Calu3 (cell line): ENCODE measurements at regions not wholly inside any gene's neighbourhood (a gene's known extent, or its start where the extent isn't known, plus 50 kb on each side); places are given as distances from the start of the nearest gene placed in this dataset.

Experiments
- BruUV-seq: library from RNA; stranded (reverse); fragments of 400-500 nt; replicated peaks from 2 replicates; lab custom pipeline; 2021; lab: Mats Ljungman, UMichigan
- CTCF ChIA-PET: fragments of 300-600 bp; sonication (Branson Sonifier 250); formaldehyde crosslinking; loops from one replicate; lab custom pipeline; 2022; ENCODE audit warnings: antibody characterized with exemption; lab: Charles Lee
- DNase-seq: peaks from one replicate; pipeline ENCODE4 v3.0.0; 2022
- H3K27ac Mint-ChIP-seq: one replicate; pipeline ENCODE4 v1.8.0; 2022; ENCODE audit warnings: mixed read lengths; ENCODE audit not compliant: unreplicated experiment
- H3K27me3 Mint-ChIP-seq: one replicate; pipeline ENCODE4 v1.8.0; 2022; ENCODE audit warnings: mixed read lengths; ENCODE audit not compliant: unreplicated experiment
- H3K36me3 Mint-ChIP-seq: one replicate; pipeline ENCODE4 v1.8.0; 2022; ENCODE audit warnings: mild to moderate bottlenecking, moderate library complexity, mixed read lengths; ENCODE audit not compliant: insufficient read depth, unreplicated experiment
- H3K4me1 Mint-ChIP-seq: one replicate; pipeline ENCODE4 v1.8.0; 2022; ENCODE audit warnings: mild to moderate bottlenecking, low read depth, mixed read lengths; ENCODE audit not compliant: unreplicated experiment
- H3K4me3 Mint-ChIP-seq: one replicate; pipeline ENCODE4 v1.8.0; 2022; ENCODE audit warnings: mild to moderate bottlenecking, low read depth, moderate library complexity, mixed read lengths; ENCODE audit not compliant: unreplicated experiment
- H3K9me3 Mint-ChIP-seq: one replicate; pipeline ENCODE4 v1.8.0; 2022; ENCODE audit warnings: low read depth, mixed read lengths; ENCODE audit not compliant: unreplicated experiment
- CTCF ChIP-seq: fragments of 200-600 bp; IDR thresholded peaks from one replicate; pipeline ENCODE4 v1.8.0; 2022; ENCODE audit warnings: antibody characterized with exemption; ENCODE audit not compliant: unreplicated experiment
- intact Hi-C: fragments of 100-400 bp; cut with micrococcal nuclease; formaldehyde crosslinking; loops from one replicate; pipeline ENCODE4 v1.10.0; 2022; ENCODE audit not compliant: unreplicated experiment

GRCh38 chr3:139824864-139825263 lies 110.1 kb upstream of the CLSTN2 start:
- Mint-ChIP-seq H3K36me3 (no peaks in the 10 kb centered on the region), H3K27me3 (peaks cover 20% of the 10 kb centered on the region), H3K27ac (no peak overlapping the region), H3K9me3 (no peaks in the 10 kb centered on the region), H3K4me3 (no peak overlapping the region), H3K4me1 (no peaks in the 10 kb centered on the region)
- intact Hi-C loops, result no loop called here
- DNase-seq, result no peak
- no peak for TF ChIP-seq CTCF
- CTCF ChIA-PET, result no interaction called here
- BruUV-seq, result no TSS peak

- intact Hi-C loops, result no loop called here
- H3K27me3 Mint-ChIP-seq, result peaks cover 10% of the 10 kb centered on the region
- H3K4me1 Mint-ChIP-seq, result peaks cover 8% of the 10 kb centered on the region
- no peaks in the 10 kb centered on the region for H3K36me3 Mint-ChIP-seq
- CTCF ChIA-PET, result no interaction called here
- TF ChIP-seq CTCF, result no peak
- no TSS peak for BruUV-seq
- DNase-seq, result no peak
- H3K27ac Mint-ChIP-seq, result no peak overlapping the region
- peaks cover 4% of the 10 kb centered on the region for H3K9me3 Mint-ChIP-seq
- no peak overlapping the region for H3K4me3 Mint-ChIP-seq
Observed at GRCh38 chr3:139814646-139815045, 120.3 kb upstream of the CLSTN2 start.

GRCh38 chr3:139811331-139811730 lies 123.7 kb upstream of the CLSTN2 start:
- intact Hi-C loops, result no loop called here
- DNase-seq, result no peak
- no peak for TF ChIP-seq CTCF
- no peaks in the 10 kb centered on the region for H3K9me3 Mint-ChIP-seq
- peaks cover 8% of the 10 kb centered on the region for H3K4me1 Mint-ChIP-seq
- CTCF ChIA-PET, result no interaction called here
- H3K4me3 Mint-ChIP-seq, result no peak overlapping the region
- no peaks in the 10 kb centered on the region for H3K36me3 Mint-ChIP-seq
- no peaks in the 10 kb centered on the region for H3K27me3 Mint-ChIP-seq
- H3K27ac Mint-ChIP-seq, result no peak overlapping the region
- no TSS peak for BruUV-seq

GRCh38 chr3:139808201-139808600 lies 126.8 kb upstream of the CLSTN2 start:
- intact Hi-C loops, result no loop called here
- H3K27me3 Mint-ChIP-seq, result no peaks in the 10 kb centered on the region
- H3K36me3 Mint-ChIP-seq, result no peaks in the 10 kb centered on the region
- peaks cover 8% of the 10 kb centered on the region for H3K4me1 Mint-ChIP-seq
- BruUV-seq, result no TSS peak
- no peak overlapping the region for H3K27ac Mint-ChIP-seq
- TF ChIP-seq CTCF, result no peak
- H3K4me3 Mint-ChIP-seq, result no peak overlapping the region
- CTCF ChIA-PET, result no interaction called here
- DNase-seq, result no peak
- no peaks in the 10 kb centered on the region for H3K9me3 Mint-ChIP-seq
